ENCODE measurements at regions not wholly inside any gene's neighbourhood (a gene's known extent, or its start where the extent isn't known, plus 50 kb on each side); places are given as distances from the start of the nearest gene placed in this dataset.

- no peak for DNase-seq (ENCODE audit: low read depth)
Measured at GRCh38 chr18:22113144-22113844, 56.1 kb upstream of the GATA6 start.

GRCh38 chr18:22114526-22115321, 54.7 kb upstream of the GATA6 start:
- DNase-seq (ENCODE audit: low read depth) = no peak

- no peak for DNase-seq (ENCODE audit: low read depth)
Measured at GRCh38 chr18:22115573-22115972, 53.8 kb upstream of the GATA6 start.
